GM13976 (cell line): ENCODE measurements at regions not wholly inside any gene's neighbourhood (a gene's known extent, or its start where the extent isn't known, plus 50 kb on each side); places are given as distances from the start of the nearest gene placed in this dataset.
"Not testable (repeated sequence)": the region's sequence is repeated elsewhere in the genome, so short reads cannot be mapped to it uniquely, and the experiment has no call there.

Experiments
- DNase-seq: peaks from one replicate; pipeline ENCODE4 v3.0.0; 2012; ENCODE audit warnings: low spot score
- CTCF ChIP-seq: IDR thresholded peaks from 2 replicates; pipeline ENCODE4 v1.5.1; 2012; ENCODE audit warnings: borderline replicate concordance, mild to moderate bottlenecking; ENCODE audit not compliant: insufficient read depth; ENCODE audit errors: extremely low read depth, missing control alignments, control extremely low read depth
- in situ Hi-C: fragments of 300-500 bp; cut with MboI; formaldehyde crosslinking; loops from one replicate; pipeline ENCODE4 v1.12.0; 2022; ENCODE audit warnings: low sequenced_read_pairs, mixed read lengths, inconsistent platforms; ENCODE audit not compliant: unreplicated experiment

GRCh38 chr17:27199948-27200347 lies 94.0 kb upstream of the WSB1 start:
- DNase-seq, result no peak
- in situ Hi-C loops, result loop anchor here (25.0 kb wide), 2 partner anchors 237 to 412 kb away; no protein-coding TSS in a partner anchor
- no peak for TF ChIP-seq CTCF

- in situ Hi-C loops, result loop anchor here (25.0 kb wide), 2 partner anchors 237 to 412 kb away; no protein-coding TSS in a partner anchor
- TF ChIP-seq CTCF, result no peak
- no peak for DNase-seq
Measured at GRCh38 chr17:27200476-27200875, 93.4 kb upstream of the WSB1 start.

- no peak for TF ChIP-seq CTCF
- in situ Hi-C loops, result loop anchor here (25.0 kb wide), 2 partner anchors 234 to 409 kb away; no protein-coding TSS in a partner anchor
- DNase-seq, result no peak
Measured at GRCh38 chr17:27203241-27203640, 90.7 kb upstream of the WSB1 start.

- in situ Hi-C loops, result loop anchor here (25.0 kb wide), 2 partner anchors 231 to 406 kb away; no protein-coding TSS in a partner anchor
- TF ChIP-seq CTCF, result peak; percentile 7
- peak; percentile 29 for DNase-seq
Measured at GRCh38 chr17:27206447-27206846, 87.5 kb upstream of the WSB1 start.

- DNase-seq, result no peak
- in situ Hi-C loops, result loop anchor here (25.0 kb wide), 2 partner anchors 230 to 405 kb away; no protein-coding TSS in a partner anchor
- TF ChIP-seq CTCF, result no peak
Measured at GRCh38 chr17:27207073-27207513, 86.8 kb upstream of the WSB1 start.

GRCh38 chr17:27208370-27208769 lies 85.5 kb upstream of the WSB1 start:
- not testable (repeated sequence) for DNase-seq
- in situ Hi-C loops, result loop anchor here (25.0 kb wide), 2 partner anchors 229 to 404 kb away; no protein-coding TSS in a partner anchor

- in situ Hi-C loops, result loop anchor here (25.0 kb wide), 2 partner anchors 228 to 403 kb away; no protein-coding TSS in a partner anchor
- TF ChIP-seq CTCF, result no peak
- no peak for DNase-seq
Measured at GRCh38 chr17:27209316-27209715, 84.6 kb upstream of the WSB1 start.

GRCh38 chr17:27210809-27211208 lies 83.1 kb upstream of the WSB1 start:
- in situ Hi-C loops, result loop anchor here (25.0 kb wide), 2 partner anchors 226 to 401 kb away; no protein-coding TSS in a partner anchor
- DNase-seq, result not testable (repeated sequence)
